ENCODE measurements at regions not wholly inside any gene's neighbourhood (a gene's known extent, or its start where the extent isn't known, plus 50 kb on each side); places are given as distances from the start of the nearest gene placed in this dataset.

DNA sequence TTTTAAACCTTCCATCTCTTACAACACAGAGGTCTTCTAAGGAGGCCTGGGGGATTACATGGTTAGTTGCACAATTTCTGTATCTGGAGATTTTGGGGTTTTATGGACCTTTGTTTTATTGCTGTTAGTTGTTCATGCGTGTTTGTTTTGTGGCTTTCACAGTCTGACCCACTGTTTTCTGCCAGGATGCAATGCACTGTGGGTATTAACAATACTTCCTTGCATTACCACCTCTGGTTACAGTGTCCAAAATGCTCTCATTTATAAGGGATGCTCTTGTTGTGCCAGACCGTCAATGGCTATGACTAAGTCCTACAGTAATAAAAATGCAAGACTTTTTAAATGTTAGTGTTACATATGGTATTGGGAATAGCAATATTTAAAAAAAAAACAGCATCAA lies 730.2 kb downstream of the KCTD8 start:
- Histone ChIP-seq H3K27me3 (ENCODE audit: control insufficient read depth, extremely low read depth, insufficient read depth, low read length) (no peaks in the 10 kb centered on the region), H3K9ac (ENCODE audit: control insufficient read depth, extremely low read depth, insufficient read depth, low read length) (no peak overlapping the region), H3K79me2 (ENCODE audit: control insufficient read depth, insufficient read depth, low read length) (no peaks in the 10 kb centered on the region), H4K20me1 (ENCODE audit: control insufficient read depth, extremely low read depth, insufficient read depth, low read length) (no peaks in the 10 kb centered on the region), H2AFZ (ENCODE audit: control insufficient read depth, low read length) (no peak overlapping the region), H3K36me3 (ENCODE audit: control insufficient read depth in 2 of 2, extremely low read depth in 1 of 2, insufficient read depth in 2 of 2, low read length in 2 of 2) (no peaks in the 10 kb centered on the region), H3K4me3 (ENCODE audit: control insufficient read depth in 2 of 3, extremely low read depth in 1 of 3, insufficient read depth in 2 of 3, low read depth in 1 of 3, low read length in 3 of 3) (no peak overlapping the region), H3K9me3 (ENCODE audit: control insufficient read depth, low read depth, low read length) (no peaks in the 10 kb centered on the region), H3K4me2 (ENCODE audit: control insufficient read depth, extremely low read depth, insufficient read depth, low read depth, low read length) (no peak overlapping the region), H3K9me1 (ENCODE audit: control insufficient read depth, extremely low read depth, insufficient read depth, low read length) (no peaks in the 10 kb centered on the region), H3K4me1 (ENCODE audit: control insufficient read depth, extremely low read depth, insufficient read depth, low read length) (no peaks in the 10 kb centered on the region), H3K27ac (ENCODE audit: control insufficient read depth, insufficient read depth, low read length) (no peak overlapping the region)
- no peak for DNase-seq (ENCODE audit: low read depth, low spot score)
- TF ChIP-seq, protein P1, sequence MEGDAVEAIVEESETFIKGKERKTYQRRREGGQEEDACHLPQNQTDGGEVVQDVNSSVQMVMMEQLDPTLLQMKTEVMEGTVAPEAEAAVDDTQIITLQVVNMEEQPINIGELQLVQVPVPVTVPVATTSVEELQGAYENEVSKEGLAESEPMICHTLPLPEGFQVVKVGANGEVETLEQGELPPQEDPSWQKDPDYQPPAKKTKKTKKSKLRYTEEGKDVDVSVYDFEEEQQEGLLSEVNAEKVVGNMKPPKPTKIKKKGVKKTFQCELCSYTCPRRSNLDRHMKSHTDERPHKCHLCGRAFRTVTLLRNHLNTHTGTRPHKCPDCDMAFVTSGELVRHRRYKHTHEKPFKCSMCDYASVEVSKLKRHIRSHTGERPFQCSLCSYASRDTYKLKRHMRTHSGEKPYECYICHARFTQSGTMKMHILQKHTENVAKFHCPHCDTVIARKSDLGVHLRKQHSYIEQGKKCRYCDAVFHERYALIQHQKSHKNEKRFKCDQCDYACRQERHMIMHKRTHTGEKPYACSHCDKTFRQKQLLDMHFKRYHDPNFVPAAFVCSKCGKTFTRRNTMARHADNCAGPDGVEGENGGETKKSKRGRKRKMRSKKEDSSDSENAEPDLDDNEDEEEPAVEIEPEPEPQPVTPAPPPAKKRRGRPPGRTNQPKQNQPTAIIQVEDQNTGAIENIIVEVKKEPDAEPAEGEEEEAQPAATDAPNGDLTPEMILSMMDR (optimal IDR thresholded peaks at IDR 0.05 in 1 of 3, IDR thresholded peaks at IDR 0.05 in 1 of 3, conservative IDR thresholded peaks at IDR 0.05 in 1 of 3; ENCODE audit: extremely low read depth in 1 of 3, insufficient read depth in 2 of 3, low read length in 3 of 3): no peak
- no peak for TF ChIP-seq EZH2 (IDR thresholded peaks at IDR 0.05; ENCODE audit: low read length)
- dilution Hi-C loops (cut with MboI; ENCODE audit: extremely low pct_ligation_motif_present, low sequenced_read_pairs): no loop called here
- FAIRE-seq: no peak

GRCh38 chr4:43732829-43733426 lies 715.7 kb downstream of the KCTD8 start:
- Histone ChIP-seq H4K20me1 (ENCODE audit: control insufficient read depth, extremely low read depth, insufficient read depth, low read length) (no peaks in the 10 kb centered on the region), H2AFZ (ENCODE audit: control insufficient read depth, low read length) (no peak overlapping the region), H3K27ac (ENCODE audit: control insufficient read depth, insufficient read depth, low read length) (no peak overlapping the region), H3K4me1 (ENCODE audit: control insufficient read depth, extremely low read depth, insufficient read depth, low read length) (no peaks in the 10 kb centered on the region), H3K4me2 (ENCODE audit: control insufficient read depth, extremely low read depth, insufficient read depth, low read depth, low read length) (no peak overlapping the region), H3K4me3 (ENCODE audit: control insufficient read depth in 2 of 3, extremely low read depth in 1 of 3, insufficient read depth in 2 of 3, low read depth in 1 of 3, low read length in 3 of 3) (no peak overlapping the region), H3K9me1 (ENCODE audit: control insufficient read depth, extremely low read depth, insufficient read depth, low read length) (no peaks in the 10 kb centered on the region), H3K9me3 (ENCODE audit: control insufficient read depth, low read depth, low read length) (no peaks in the 10 kb centered on the region), H3K9ac (ENCODE audit: control insufficient read depth, extremely low read depth, insufficient read depth, low read length) (no peak overlapping the region), H3K36me3 (ENCODE audit: control insufficient read depth in 2 of 2, extremely low read depth in 1 of 2, insufficient read depth in 2 of 2, low read length in 2 of 2) (no peaks in the 10 kb centered on the region), H3K27me3 (ENCODE audit: control insufficient read depth, extremely low read depth, insufficient read depth, low read length) (no peaks in the 10 kb centered on the region), H3K79me2 (ENCODE audit: control insufficient read depth, insufficient read depth, low read length) (no peaks in the 10 kb centered on the region)
- dilution Hi-C loops (cut with MboI; ENCODE audit: extremely low pct_ligation_motif_present, low sequenced_read_pairs): no loop called here
- no peak for TF ChIP-seq EZH2 (IDR thresholded peaks at IDR 0.05; ENCODE audit: low read length)
- TF ChIP-seq, protein P1 (optimal IDR thresholded peaks at IDR 0.05 in 1 of 3, IDR thresholded peaks at IDR 0.05 in 1 of 3, conservative IDR thresholded peaks at IDR 0.05 in 1 of 3; ENCODE audit: extremely low read depth in 1 of 3, insufficient read depth in 2 of 3, low read length in 3 of 3): no peak
- DNase-seq (ENCODE audit: low read depth, low spot score): no peak
- FAIRE-seq: no peak

All from keratinocyte (primary cell).